ENCODE measurements at regions not wholly inside any gene's neighbourhood (a gene's known extent, or its start where the extent isn't known, plus 50 kb on each side); places are given as distances from the start of the nearest gene placed in this dataset.

GRCh38 chr11:38517991-38518390 lies 1920.0 kb upstream of the RAG2 start:
- no peak for TF ChIP-seq ELF4 (IDR thresholded peaks at IDR 0.05)
- no peak for TF ChIP-seq FOXK2 (IDR thresholded peaks at IDR 0.05)
- no peak for TF ChIP-seq ARNT (IDR thresholded peaks at IDR 0.05)
- TF ChIP-seq PKNOX1 (IDR thresholded peaks at IDR 0.05): no peak
- TF ChIP-seq SUZ12 (IDR thresholded peaks at IDR 0.05): no peak
